ENCODE measurements at regions not wholly inside any gene's neighbourhood (a gene's known extent, or its start where the extent isn't known, plus 50 kb on each side); places are given as distances from the start of the nearest gene placed in this dataset.

DNA sequence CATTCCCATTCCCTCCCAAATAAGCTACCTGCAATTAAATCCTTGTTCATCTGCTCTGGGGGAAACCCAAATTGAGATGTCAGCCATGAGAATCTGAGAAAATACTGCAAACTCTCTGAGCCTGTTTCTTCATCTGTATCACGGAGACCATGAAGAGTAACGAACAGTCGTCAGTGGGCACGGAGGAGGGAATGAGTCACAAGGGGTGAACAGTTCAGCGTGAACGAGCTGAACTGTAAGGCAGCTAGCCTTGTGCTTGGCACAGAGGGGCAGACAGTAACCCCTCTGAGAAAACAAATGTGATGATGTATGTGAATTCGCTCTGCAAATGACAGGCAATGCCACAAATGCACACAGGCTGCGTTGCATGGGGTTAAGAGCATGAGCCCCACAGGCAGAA lies 288.7 kb downstream of the FOXO1 start:
- TF ChIP-seq, protein P1, sequence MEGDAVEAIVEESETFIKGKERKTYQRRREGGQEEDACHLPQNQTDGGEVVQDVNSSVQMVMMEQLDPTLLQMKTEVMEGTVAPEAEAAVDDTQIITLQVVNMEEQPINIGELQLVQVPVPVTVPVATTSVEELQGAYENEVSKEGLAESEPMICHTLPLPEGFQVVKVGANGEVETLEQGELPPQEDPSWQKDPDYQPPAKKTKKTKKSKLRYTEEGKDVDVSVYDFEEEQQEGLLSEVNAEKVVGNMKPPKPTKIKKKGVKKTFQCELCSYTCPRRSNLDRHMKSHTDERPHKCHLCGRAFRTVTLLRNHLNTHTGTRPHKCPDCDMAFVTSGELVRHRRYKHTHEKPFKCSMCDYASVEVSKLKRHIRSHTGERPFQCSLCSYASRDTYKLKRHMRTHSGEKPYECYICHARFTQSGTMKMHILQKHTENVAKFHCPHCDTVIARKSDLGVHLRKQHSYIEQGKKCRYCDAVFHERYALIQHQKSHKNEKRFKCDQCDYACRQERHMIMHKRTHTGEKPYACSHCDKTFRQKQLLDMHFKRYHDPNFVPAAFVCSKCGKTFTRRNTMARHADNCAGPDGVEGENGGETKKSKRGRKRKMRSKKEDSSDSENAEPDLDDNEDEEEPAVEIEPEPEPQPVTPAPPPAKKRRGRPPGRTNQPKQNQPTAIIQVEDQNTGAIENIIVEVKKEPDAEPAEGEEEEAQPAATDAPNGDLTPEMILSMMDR (IDR thresholded peaks at IDR 0.05; ENCODE audit: insufficient read depth, low read depth, low read length), result no peak
- TF ChIP-seq EZH2 (IDR thresholded peaks at IDR 0.05; ENCODE audit: insufficient read depth, low read length), result no peak

All from astrocyte (in vitro differentiated cells and primary cell).